Peyer's patch (tissue), 4 donors: ENCODE measurements at regions not wholly inside any gene's neighbourhood (a gene's known extent, or its start where the extent isn't known, plus 50 kb on each side); places are given as distances from the start of the nearest gene placed in this dataset.

Experiments used
- DNase-seq, 3 donors: peaks; one replicate each; pipeline ENCODE4 v3.0.0-alpha.2; 2017 to 2019
- H3K27ac ChIP-seq, 4 donors: fragments of 200-600 bp; sonication (generic); one replicate each; pipeline ENCODE4 v1.5.1; 2016 to 2019
- H3K27me3 ChIP-seq, 2 donors: fragments of 200-600 bp; sonication (generic); one replicate each; pipeline ENCODE4 v1.5.1; 2019
- H3K36me3 ChIP-seq, 3 donors: fragments of 200-600 bp; sonication (generic); one replicate each; pipeline ENCODE4 v1.5.1; 2016 to 2019
- H3K4me1 ChIP-seq, 4 donors: fragments of 200-600 bp; sonication (generic); one replicate each; pipeline ENCODE4 v1.5.1; 2016 to 2019
- H3K4me3 ChIP-seq, 4 donors: fragments of 200-600 bp; sonication (generic); 1 replicate in 3 of 4; 2 replicates in 1 of 4; pipeline ENCODE4 v1.5.1; 2016 to 2019; ENCODE audit warnings: mild to moderate bottlenecking in 1 of 4
- H3K9me3 ChIP-seq, 4 donors: fragments of 200-600 bp; sonication (generic); one replicate each; pipeline ENCODE4 v1.5.1; 2016 to 2019; ENCODE audit warnings: mild to moderate bottlenecking in 1 of 4
- POLR2A ChIP-seq, 2 donors: fragments of 450-650 bp; IDR thresholded peaks; one replicate each; pipeline ENCODE4 v1.5.1; 2017; ENCODE audit warnings: antibody characterized with exemption in 2 of 2, mild to moderate bottlenecking in 2 of 2, moderate library complexity in 2 of 2
- TF ChIP-seq, protein P1 (sequence below), 6 experiments: fragments of 450-650 bp in 4 of 6; fragments of 200-600 bp in 2 of 6; sonication (generic) in 1 of 6; IDR thresholded peaks; one replicate each; pipeline ENCODE4 v1.5.1; 2017 to 2019; ENCODE audit warnings: antibody characterized with exemption in 6 of 6, mild to moderate bottlenecking in 3 of 6, moderate library complexity in 1 of 6

DNA sequence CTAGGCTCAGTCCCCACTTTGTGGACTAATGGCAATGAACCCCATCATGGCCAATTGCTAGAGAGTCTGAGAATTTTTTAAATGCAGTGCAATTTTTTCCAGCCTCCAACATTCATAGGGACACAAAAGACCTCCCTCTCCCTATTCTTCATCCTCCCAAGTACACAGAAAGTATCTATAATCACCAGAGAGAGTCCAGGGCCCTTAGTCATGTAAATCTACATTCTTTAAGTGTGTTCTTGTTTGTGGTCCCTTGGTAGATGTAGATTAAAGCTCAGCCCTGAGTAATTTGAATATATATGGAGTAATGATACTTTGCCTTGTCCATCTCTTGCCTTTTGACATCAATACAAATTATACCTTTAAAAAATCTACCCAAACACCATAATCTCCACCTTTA lies 51.3 kb upstream of the ATXN3L start:
- TF ChIP-seq, protein P1, sequence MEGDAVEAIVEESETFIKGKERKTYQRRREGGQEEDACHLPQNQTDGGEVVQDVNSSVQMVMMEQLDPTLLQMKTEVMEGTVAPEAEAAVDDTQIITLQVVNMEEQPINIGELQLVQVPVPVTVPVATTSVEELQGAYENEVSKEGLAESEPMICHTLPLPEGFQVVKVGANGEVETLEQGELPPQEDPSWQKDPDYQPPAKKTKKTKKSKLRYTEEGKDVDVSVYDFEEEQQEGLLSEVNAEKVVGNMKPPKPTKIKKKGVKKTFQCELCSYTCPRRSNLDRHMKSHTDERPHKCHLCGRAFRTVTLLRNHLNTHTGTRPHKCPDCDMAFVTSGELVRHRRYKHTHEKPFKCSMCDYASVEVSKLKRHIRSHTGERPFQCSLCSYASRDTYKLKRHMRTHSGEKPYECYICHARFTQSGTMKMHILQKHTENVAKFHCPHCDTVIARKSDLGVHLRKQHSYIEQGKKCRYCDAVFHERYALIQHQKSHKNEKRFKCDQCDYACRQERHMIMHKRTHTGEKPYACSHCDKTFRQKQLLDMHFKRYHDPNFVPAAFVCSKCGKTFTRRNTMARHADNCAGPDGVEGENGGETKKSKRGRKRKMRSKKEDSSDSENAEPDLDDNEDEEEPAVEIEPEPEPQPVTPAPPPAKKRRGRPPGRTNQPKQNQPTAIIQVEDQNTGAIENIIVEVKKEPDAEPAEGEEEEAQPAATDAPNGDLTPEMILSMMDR (IDR thresholded peaks at IDR 0.05) = no peak
- TF ChIP-seq POLR2A (IDR thresholded peaks at IDR 0.05) = no peak
- Histone ChIP-seq H3K9me3 (no peaks in the 10 kb centered on the region), H3K4me3 (no peak overlapping the region), H3K27me3 (no peaks in the 10 kb centered on the region), H3K4me1 (no peaks in the 10 kb centered on the region), H3K27ac (no peak overlapping the region), H3K36me3 (no peaks in the 10 kb centered on the region)
- no peak for DNase-seq

DNA sequence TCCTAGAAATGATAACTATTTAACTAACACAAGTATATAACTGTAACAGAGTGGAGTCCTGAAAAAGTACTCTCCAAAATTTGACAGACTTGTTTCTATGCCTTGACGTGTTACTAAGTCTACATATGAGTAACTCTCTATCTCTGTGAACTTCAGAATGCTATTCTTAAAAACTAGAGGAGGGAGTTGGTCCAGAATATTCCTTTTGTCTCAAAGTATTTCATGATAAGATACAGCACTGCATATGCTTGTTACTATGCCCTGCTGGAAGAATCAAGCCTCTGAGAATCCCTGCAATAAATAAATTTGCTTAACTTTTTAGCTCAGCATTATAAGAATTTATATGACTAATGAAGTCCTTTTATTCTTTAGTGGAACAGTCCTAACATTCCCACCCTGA lies 50.9 kb upstream of the ATXN3L start:
- no peak for DNase-seq
- no peak overlapping the region for H3K4me3 ChIP-seq
- no peaks in the 10 kb centered on the region for H3K4me1 ChIP-seq
- H3K36me3 ChIP-seq = no peaks in the 10 kb centered on the region
- H3K27me3 ChIP-seq = no peaks in the 10 kb centered on the region
- no peaks in the 10 kb centered on the region for H3K9me3 ChIP-seq
- TF ChIP-seq, protein P1 (IDR thresholded peaks at IDR 0.05) = no peak
- TF ChIP-seq POLR2A (IDR thresholded peaks at IDR 0.05) = no peak
- H3K27ac ChIP-seq = no peak overlapping the region
